Omental fat pad (tissue), 3 donors: ENCODE measurements at regions not wholly inside any gene's neighbourhood (a gene's known extent, or its start where the extent isn't known, plus 50 kb on each side); places are given as distances from the start of the nearest gene placed in this dataset.

Experiments
- ATAC-seq: fragments of 150-250 bp; one replicate; pipeline ENCODE4 v1.9.1; 2016; ENCODE audit warnings: mild to moderate bottlenecking, moderate library complexity; ENCODE audit not compliant: low FRiP score
- DNase-seq: peaks from one replicate; pipeline ENCODE4 v3.0.0-alpha.2; 2019; ENCODE audit warnings: low spot score
- TF ChIP-seq, protein P1 (sequence below), 3 donors: fragments of 450-650 bp; IDR thresholded peaks; one replicate each; pipeline ENCODE4 v1.5.1; 2016 to 2017; ENCODE audit warnings: antibody characterized with exemption in 3 of 3, mild to moderate bottlenecking in 3 of 3, moderate library complexity in 2 of 3

DNA sequence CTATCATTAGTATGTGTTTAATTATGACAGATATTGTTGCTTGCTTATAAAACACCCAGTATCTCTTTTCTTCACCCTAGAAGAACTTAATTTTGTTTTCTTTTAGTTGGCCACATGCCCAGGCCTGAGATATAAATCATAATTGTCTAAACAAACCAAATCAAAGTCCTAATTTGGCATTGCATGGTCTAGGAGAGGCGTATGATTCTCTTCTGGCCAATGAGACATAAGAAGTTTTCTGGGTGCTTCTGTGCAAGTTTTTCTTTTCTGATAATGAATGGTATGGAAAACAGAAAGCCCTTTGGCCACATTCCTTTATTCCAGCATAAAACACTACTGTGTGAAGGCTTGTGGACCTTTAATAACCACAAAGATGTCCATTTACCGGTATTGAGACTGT is 192.9 kb upstream of the CTSO start:
- TF ChIP-seq, protein P1, sequence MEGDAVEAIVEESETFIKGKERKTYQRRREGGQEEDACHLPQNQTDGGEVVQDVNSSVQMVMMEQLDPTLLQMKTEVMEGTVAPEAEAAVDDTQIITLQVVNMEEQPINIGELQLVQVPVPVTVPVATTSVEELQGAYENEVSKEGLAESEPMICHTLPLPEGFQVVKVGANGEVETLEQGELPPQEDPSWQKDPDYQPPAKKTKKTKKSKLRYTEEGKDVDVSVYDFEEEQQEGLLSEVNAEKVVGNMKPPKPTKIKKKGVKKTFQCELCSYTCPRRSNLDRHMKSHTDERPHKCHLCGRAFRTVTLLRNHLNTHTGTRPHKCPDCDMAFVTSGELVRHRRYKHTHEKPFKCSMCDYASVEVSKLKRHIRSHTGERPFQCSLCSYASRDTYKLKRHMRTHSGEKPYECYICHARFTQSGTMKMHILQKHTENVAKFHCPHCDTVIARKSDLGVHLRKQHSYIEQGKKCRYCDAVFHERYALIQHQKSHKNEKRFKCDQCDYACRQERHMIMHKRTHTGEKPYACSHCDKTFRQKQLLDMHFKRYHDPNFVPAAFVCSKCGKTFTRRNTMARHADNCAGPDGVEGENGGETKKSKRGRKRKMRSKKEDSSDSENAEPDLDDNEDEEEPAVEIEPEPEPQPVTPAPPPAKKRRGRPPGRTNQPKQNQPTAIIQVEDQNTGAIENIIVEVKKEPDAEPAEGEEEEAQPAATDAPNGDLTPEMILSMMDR (IDR thresholded peaks at IDR 0.05), result no peak
- ATAC-seq (no peak), DNase-seq (no peak)

DNA sequence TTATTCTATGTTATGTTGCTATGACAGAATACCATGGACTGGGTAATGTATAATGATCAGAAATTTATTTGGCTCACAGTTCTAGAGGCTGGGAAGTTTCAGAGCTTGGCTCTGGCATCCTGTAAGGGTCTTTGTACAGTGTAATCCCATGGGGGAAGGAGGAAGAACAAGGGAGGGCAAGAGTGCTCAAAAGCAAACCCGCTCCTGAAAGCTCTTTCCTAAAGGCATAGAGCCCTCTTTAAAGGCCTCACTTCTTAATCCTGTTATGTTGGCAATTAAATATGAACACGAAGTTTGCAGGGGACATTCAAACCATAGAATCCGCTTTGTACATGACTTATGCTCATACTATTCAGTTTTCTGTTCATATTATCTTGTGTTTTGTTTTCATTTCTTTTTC is 191.3 kb upstream of the CTSO start:
- DNase-seq (no peak), ATAC-seq (no peak)
- TF ChIP-seq, protein P1 (IDR thresholded peaks at IDR 0.05), result no peak

DNA sequence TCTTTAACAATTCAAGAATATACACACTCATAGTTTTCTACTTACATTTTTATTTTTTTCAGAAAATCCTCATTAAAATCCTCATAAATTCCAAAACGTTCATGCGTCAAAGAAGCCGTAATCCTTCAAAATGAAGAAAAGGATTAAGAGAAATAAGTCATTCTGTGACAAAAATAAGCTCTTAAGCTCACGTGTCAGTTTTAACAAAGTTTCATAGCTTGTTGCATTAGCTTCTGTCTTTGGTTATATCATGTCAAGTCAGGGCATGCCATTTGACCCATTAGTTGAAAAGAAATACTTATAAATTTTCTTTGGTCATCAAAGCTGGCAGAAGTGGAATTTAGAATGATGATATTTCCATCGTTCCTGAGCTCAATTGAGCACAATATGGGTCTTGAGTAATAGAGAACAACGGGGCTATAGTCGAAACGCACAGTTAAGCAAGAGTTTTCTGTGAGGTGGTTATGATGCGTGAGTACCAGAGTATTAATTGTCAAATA is 185.2 kb upstream of the CTSO start:
- no peak for ATAC-seq
- TF ChIP-seq, protein P1 (IDR thresholded peaks at IDR 0.05), result no peak
- DNase-seq, result no peak

DNA sequence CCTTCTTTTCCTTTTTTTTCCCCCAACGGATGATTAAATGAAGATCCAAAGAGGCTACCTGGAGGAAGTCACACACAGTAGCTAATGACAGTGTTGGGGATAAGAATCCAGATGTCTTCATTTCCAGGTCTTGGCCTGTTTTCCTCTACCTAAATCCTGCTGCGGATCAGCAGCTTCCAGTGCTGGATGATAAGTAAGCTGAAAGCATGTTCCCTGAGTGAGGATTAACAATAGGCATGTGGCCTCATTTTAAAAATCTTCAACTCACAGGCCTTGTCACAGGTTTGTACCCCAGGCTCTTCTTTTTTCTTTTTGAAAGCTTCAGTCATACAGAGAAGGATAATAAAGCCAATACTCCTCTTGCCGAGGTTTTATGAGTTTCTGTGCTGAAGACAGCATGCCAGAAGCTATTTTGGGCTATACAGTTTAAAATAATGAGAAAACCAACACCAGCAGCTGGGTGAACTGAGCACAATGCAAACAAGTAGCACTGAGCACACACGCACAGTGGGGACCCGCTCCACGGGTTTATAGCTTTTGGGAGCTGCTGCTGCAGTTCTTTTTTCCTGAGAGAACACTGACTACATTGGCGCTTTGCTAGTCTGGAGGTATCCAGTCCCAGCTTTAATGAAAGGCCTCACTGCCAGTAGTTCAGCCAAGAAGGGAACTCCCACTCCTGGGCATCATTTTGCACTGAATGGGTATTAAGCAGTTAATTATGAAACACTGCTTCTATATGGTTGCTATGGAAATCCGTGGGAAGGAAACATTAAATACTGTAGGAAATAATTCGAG is 184.2 kb upstream of the CTSO start:
- ATAC-seq (no peak), DNase-seq (no peak)
- TF ChIP-seq, protein P1 (IDR thresholded peaks at IDR 0.05), result no peak

DNA sequence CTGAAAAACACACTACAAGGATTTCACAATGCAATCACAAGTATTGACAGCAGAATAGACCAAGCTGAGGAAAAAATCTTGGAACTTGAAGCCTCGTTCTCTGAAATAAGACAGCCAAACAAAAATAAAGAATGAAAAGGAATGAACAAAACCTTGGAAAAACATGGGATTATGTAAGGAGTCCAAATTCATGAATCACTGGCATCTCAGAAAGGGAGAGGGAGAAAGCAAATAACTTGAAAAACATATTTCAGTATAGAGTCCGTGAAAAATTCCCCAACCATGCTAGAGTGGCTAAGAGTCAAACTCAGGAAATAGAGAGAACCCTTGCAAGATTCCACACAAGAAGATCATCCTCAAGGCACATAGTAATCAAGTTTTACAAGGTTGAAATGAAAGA is 178.5 kb upstream of the CTSO start:
- ATAC-seq (no peak), DNase-seq (no peak)
- TF ChIP-seq, protein P1 (IDR thresholded peaks at IDR 0.05), result no peak

DNA sequence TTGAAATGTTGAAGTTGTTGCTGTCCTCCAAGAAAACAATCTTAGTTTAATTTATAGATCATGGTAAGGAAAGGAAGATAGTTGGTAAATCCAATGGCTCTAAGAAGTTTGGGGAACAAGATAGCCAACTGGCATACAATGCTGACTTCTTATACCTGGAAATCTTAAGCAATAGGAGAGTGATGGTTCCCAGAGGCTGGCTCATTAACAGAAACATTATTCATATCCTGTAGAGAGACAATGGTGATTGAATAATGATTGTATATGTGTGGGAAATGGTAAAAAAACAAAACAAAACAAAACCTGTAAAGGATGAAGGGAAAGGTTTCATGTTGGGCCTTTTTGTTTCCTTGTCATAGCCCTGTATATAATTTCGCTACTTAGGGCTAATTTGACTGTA is 174.9 kb upstream of the CTSO start:
- DNase-seq (no peak), ATAC-seq (no peak)
- TF ChIP-seq, protein P1 (IDR thresholded peaks at IDR 0.05), result no peak
